ENCODE measurements at regions not wholly inside any gene's neighbourhood (a gene's known extent, or its start where the extent isn't known, plus 50 kb on each side); places are given as distances from the start of the nearest gene placed in this dataset.
A peak's percentile ranks its signal among the peaks of the same experiment; 100 is the strongest.

GRCh38 chr5:152142840-152143469 is 218.3 kb upstream of the GLRA1 start:
- intact Hi-C loops (cut with DNase I; ENCODE audit: low total_unique reads): loop anchor here (2.0 kb wide), 1 partner anchor 318 kb away; no protein-coding TSS in a partner anchor
- H3K36me3 ChIP-seq: no peaks in the 10 kb centered on the region
- WGBS, 5 donors: 13 to 24% (median 19%) methylated on average over 3 of the region's 3 CpGs
- no peak overlapping the region for H3K4me3 ChIP-seq
- H3K27me3 ChIP-seq (replicated peaks in 1 of 7): peaks cover 0 to 4% (median 0%) of the 10 kb centered on the region in 7 donors
- TF ChIP-seq POLR2AphosphoS5 (IDR thresholded peaks at IDR 0.05) (no peak), POLR2A (IDR thresholded peaks at IDR 0.05) (no peak)
- TF ChIP-seq, protein P1, sequence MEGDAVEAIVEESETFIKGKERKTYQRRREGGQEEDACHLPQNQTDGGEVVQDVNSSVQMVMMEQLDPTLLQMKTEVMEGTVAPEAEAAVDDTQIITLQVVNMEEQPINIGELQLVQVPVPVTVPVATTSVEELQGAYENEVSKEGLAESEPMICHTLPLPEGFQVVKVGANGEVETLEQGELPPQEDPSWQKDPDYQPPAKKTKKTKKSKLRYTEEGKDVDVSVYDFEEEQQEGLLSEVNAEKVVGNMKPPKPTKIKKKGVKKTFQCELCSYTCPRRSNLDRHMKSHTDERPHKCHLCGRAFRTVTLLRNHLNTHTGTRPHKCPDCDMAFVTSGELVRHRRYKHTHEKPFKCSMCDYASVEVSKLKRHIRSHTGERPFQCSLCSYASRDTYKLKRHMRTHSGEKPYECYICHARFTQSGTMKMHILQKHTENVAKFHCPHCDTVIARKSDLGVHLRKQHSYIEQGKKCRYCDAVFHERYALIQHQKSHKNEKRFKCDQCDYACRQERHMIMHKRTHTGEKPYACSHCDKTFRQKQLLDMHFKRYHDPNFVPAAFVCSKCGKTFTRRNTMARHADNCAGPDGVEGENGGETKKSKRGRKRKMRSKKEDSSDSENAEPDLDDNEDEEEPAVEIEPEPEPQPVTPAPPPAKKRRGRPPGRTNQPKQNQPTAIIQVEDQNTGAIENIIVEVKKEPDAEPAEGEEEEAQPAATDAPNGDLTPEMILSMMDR (IDR thresholded peaks at IDR 0.05 in 8 of 11, conservative IDR thresholded peaks at IDR 0.05 in 3 of 11): peak; percentile 23 to 86 (median 70)
- H3K27ac ChIP-seq: no peak overlapping the region
- H3K9me3 ChIP-seq: no peaks in the 10 kb centered on the region
- H3K4me1 ChIP-seq: no peaks in the 10 kb centered on the region
- peak; percentile 79 for DNase-seq

DNA sequence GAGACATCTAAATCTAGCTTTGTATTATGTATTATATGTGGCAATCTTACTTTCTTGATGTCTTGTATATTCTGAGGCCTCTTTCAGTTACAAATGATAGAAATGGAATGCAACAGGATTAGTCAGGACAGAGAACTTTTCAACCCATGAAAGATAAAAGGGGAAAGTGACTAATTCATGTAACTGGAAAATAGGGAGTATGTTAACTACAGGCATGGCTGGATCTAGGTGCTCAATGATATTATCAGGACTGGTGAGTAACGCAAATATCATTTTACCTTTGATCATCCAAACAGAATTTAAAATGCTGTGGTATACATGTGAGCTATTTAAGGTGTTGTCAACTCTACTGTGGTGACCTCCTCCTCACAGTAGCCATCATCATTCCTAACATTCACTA is 215.7 kb upstream of the GLRA1 start:
- Histone ChIP-seq H3K36me3 (no peaks in the 10 kb centered on the region), H3K4me3 (no peak overlapping the region), H3K4me1 (no peaks in the 10 kb centered on the region), H3K9me3 (no peaks in the 10 kb centered on the region), H3K27me3 (replicated peaks in 1 of 7) (peaks cover 0 to 7% (median 0%) of the 10 kb centered on the region in 7 donors), H3K27ac (no peak overlapping the region)
- no peak for TF ChIP-seq POLR2AphosphoS5 (IDR thresholded peaks at IDR 0.05)
- intact Hi-C loops (cut with DNase I; ENCODE audit: low total_unique reads): no loop called here
- no peak for DNase-seq
- 93 to 100% (median 95%) methylated on average over 1 of the region's 1 CpG for WGBS, 5 donors

DNA sequence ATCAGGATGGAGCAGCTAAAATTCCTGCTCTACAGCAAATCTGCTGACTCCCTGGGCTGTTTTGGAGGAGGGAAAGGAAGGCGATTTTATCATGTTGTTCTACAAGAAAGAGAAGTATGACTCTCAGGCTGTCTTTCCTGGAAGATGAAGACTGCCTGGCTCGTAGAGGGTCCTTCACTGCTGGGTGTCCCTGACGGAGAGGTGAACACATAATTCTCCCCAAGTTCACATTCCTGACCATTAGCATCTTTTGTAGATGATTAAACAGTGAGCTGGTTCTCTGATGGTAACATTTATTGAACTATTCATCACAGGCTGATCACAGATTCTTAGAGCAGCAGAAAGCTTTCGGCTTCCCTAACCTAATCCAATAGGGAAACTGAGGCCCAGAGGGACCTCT is 212.4 kb upstream of the GLRA1 start:
- WGBS, 5 donors: 43 to 73% (median 53%) methylated on average over 4 of the region's 4 CpGs
- Histone ChIP-seq H3K36me3 (no peaks in the 10 kb centered on the region), H3K9me3 (no peaks in the 10 kb centered on the region), H3K27me3 (replicated peaks in 1 of 7) (peaks cover 0 to 7% (median 0%) of the 10 kb centered on the region in 7 donors), H3K27ac (no peak overlapping the region), H3K4me1 (no peaks in the 10 kb centered on the region), H3K4me3 (no peak overlapping the region)
- intact Hi-C loops (cut with DNase I; ENCODE audit: low total_unique reads): no loop called here
- TF ChIP-seq POLR2AphosphoS5 (IDR thresholded peaks at IDR 0.05) (no peak), POLR2A (IDR thresholded peaks at IDR 0.05) (no peak)
- TF ChIP-seq, protein P1 (IDR thresholded peaks at IDR 0.05 in 8 of 11, conservative IDR thresholded peaks at IDR 0.05 in 3 of 11): no peak
- DNase-seq: no peak

DNA sequence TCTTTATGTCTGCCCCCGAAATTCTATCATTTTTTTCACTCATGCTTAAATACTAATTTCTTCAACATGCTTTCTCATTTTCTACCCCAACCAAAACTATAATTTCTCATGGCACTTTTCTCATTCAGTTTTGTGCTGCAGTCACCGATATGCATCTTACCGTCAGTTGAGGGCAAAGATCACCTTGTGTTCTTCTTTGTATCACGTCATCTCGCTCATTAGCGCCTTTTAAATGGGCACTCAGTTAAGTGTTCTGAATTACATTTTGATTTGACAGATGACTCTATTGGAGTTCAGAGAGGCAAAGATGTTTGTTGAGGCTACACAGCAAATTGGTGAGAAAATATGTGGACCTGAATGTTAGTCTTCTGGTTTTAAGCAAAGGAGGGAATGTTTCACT is 211.7 kb upstream of the GLRA1 start:
- no peak for DNase-seq
- intact Hi-C loops (cut with DNase I; ENCODE audit: low total_unique reads): no loop called here
- no peaks in the 10 kb centered on the region for H3K4me1 ChIP-seq

More for the DNA sequence above, 211.7 kb upstream of the GLRA1 start:
- Histone ChIP-seq H3K9me3 (no peaks in the 10 kb centered on the region), H3K36me3 (no peaks in the 10 kb centered on the region), H3K27me3 (replicated peaks in 1 of 7) (peaks cover 0 to 7% (median 0%) of the 10 kb centered on the region in 7 donors), H3K27ac (no peak overlapping the region), H3K4me3 (no peak overlapping the region)
- TF ChIP-seq, protein P1 (IDR thresholded peaks at IDR 0.05 in 8 of 11, conservative IDR thresholded peaks at IDR 0.05 in 3 of 11): no peak
- TF ChIP-seq POLR2AphosphoS5 (IDR thresholded peaks at IDR 0.05): no peak
- no peak for TF ChIP-seq POLR2A (IDR thresholded peaks at IDR 0.05)
- 78 to 84% (median 80%) methylated on average over 6 of the region's 6 CpGs for WGBS, 5 donors
